ENCODE measurements at regions not wholly inside any gene's neighbourhood (a gene's known extent, or its start where the extent isn't known, plus 50 kb on each side); places are given as distances from the start of the nearest gene placed in this dataset.

DNA sequence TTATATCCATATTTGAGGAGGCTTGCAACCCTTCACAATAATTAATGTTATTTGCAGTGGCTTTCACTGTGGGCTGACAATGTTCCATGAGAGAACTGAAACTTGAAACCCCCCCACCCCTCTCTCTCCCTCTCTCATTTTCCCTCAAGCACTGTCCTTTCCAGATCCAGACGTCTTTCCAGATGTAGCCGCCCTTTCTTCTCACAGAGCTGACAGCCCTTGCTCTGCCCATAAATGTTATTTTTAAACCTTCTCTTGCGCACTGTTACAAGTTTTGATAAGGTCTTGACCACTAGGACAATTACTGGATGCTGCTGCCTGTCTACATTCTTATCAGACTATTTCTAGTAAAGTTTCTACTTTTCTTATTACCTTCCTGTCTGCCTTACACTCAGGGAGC lies 91.4 kb upstream of the LINC00305 start:
- Histone ChIP-seq H3K36me3 (ENCODE audit: control insufficient read depth, low read depth, low read length) (no peaks in the 10 kb centered on the region), H3K27ac (ENCODE audit: low read length) (no peak overlapping the region), H3K9ac (ENCODE audit: low read length) (no peak overlapping the region), H3K4me1 (ENCODE audit: control insufficient read depth, low read depth, low read length) (no peaks in the 10 kb centered on the region), H3K4me3 (ENCODE audit: low read length) (no peak overlapping the region), H3K27me3 (ENCODE audit: control insufficient read depth, insufficient read depth, low read length) (no peaks in the 10 kb centered on the region), H3K9me3 (ENCODE audit: control insufficient read depth, low read depth, low read length) (no peaks in the 10 kb centered on the region)

DNA sequence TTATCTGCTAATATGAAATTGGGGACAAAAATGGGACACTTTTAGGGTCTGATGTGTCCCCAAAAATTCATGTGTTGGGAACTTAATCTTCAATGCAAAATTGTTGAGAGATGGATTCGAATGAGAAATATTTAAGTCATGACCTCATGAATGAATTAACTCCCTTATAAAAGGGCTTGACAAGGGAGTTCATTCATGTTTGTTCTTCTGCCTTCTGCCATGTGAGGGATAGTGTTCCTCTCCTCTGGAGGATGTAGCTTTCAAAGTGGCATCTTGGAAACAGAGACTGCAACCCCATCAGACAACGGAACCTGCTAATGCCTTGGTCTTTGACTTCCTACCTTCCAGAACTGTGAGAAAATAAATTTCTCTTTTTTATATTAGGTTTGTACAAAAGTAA lies 89.2 kb upstream of the LINC00305 start:
- Histone ChIP-seq H3K9ac (ENCODE audit: low read length) (no peak overlapping the region), H3K4me1 (ENCODE audit: control insufficient read depth, low read depth, low read length) (no peaks in the 10 kb centered on the region), H3K4me3 (ENCODE audit: low read length) (no peak overlapping the region), H3K36me3 (ENCODE audit: control insufficient read depth, low read depth, low read length) (no peaks in the 10 kb centered on the region), H3K27me3 (ENCODE audit: control insufficient read depth, insufficient read depth, low read length) (no peaks in the 10 kb centered on the region), H3K27ac (ENCODE audit: low read length) (no peak overlapping the region), H3K9me3 (ENCODE audit: control insufficient read depth, low read depth, low read length) (no peaks in the 10 kb centered on the region)

GRCh38 chr18:64234321-64234720 lies 85.4 kb upstream of the LINC00305 start:
- Histone ChIP-seq H3K36me3 (ENCODE audit: control insufficient read depth, low read depth, low read length) (no peaks in the 10 kb centered on the region), H3K4me1 (ENCODE audit: control insufficient read depth, low read depth, low read length) (no peaks in the 10 kb centered on the region), H3K9ac (ENCODE audit: low read length) (no peak overlapping the region), H3K4me3 (ENCODE audit: low read length) (no peak overlapping the region), H3K27ac (ENCODE audit: low read length) (no peak overlapping the region), H3K27me3 (ENCODE audit: control insufficient read depth, insufficient read depth, low read length) (no peaks in the 10 kb centered on the region), H3K9me3 (ENCODE audit: control insufficient read depth, low read depth, low read length) (peaks cover 7% of the 10 kb centered on the region)

DNA sequence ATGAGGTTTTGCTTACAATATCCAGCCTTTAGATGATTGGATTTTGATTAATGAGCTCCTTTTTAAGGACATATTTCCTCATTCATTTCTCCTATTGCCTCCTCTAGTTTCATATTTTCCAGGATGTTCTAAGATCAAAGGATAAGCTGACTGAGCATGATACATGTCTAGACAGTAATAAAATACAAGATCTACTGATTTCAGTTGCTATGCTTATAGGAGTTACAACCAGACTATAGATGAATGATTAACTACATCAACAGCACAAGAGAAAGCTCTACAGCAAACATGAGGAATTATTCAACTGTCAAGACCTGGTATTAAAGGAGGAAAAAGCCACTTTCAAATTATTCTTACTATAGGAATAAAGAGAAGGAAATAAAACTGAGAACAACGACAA lies 85.0 kb upstream of the LINC00305 start:
- H3K36me3 ChIP-seq (ENCODE audit: control insufficient read depth, low read depth, low read length): no peaks in the 10 kb centered on the region
- H3K9me3 ChIP-seq (ENCODE audit: control insufficient read depth, low read depth, low read length): peaks cover 7% of the 10 kb centered on the region
- no peaks in the 10 kb centered on the region for H3K4me1 ChIP-seq (ENCODE audit: control insufficient read depth, low read depth, low read length)
- H3K27me3 ChIP-seq (ENCODE audit: control insufficient read depth, insufficient read depth, low read length): no peaks in the 10 kb centered on the region
- H3K9ac ChIP-seq (ENCODE audit: low read length): no peak overlapping the region
- H3K27ac ChIP-seq (ENCODE audit: low read length): no peak overlapping the region
- no peak overlapping the region for H3K4me3 ChIP-seq (ENCODE audit: low read length)

DNA sequence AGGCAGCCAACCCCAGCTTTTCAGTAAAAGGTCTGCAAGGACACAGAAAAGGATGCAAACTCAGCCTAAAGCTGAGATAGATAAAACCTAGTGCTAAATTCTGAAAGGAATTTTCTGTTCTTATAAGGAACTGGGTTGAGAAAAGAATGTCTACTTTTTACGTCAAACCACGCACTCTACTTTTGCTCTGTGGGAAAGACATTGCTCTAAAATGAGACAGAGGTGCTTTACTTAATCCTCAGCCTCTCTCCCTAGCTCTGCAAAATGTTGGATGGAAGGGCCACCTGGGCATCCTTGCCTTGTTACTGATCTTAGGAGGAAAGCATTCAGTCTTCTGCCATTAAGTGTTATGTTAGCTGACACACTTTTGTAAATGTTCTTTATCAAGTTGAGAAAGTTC lies 72.1 kb upstream of the LINC00305 start:
- Histone ChIP-seq H3K9ac (ENCODE audit: low read length) (no peak overlapping the region), H3K4me1 (ENCODE audit: control insufficient read depth, low read depth, low read length) (peaks cover 3% of the 10 kb centered on the region), H3K36me3 (ENCODE audit: control insufficient read depth, low read depth, low read length) (no peaks in the 10 kb centered on the region), H3K4me3 (ENCODE audit: low read length) (no peak overlapping the region), H3K27me3 (ENCODE audit: control insufficient read depth, insufficient read depth, low read length) (no peaks in the 10 kb centered on the region), H3K27ac (ENCODE audit: low read length) (no peak overlapping the region), H3K9me3 (ENCODE audit: control insufficient read depth, low read depth, low read length) (no peaks in the 10 kb centered on the region)

GRCh38 chr18:64219517-64219916 lies 70.6 kb upstream of the LINC00305 start:
- H3K4me3 ChIP-seq (ENCODE audit: low read length): no peak overlapping the region
- no peak overlapping the region for H3K27ac ChIP-seq (ENCODE audit: low read length)
- H3K36me3 ChIP-seq (ENCODE audit: control insufficient read depth, low read depth, low read length): no peaks in the 10 kb centered on the region
- H3K27me3 ChIP-seq (ENCODE audit: control insufficient read depth, insufficient read depth, low read length): no peaks in the 10 kb centered on the region
- H3K4me1 ChIP-seq (ENCODE audit: control insufficient read depth, low read depth, low read length): peaks cover 3% of the 10 kb centered on the region
- no peaks in the 10 kb centered on the region for H3K9me3 ChIP-seq (ENCODE audit: control insufficient read depth, low read depth, low read length)
- no peak overlapping the region for H3K9ac ChIP-seq (ENCODE audit: low read length)

- Histone ChIP-seq H3K9ac (ENCODE audit: low read length) (no peak overlapping the region), H3K27me3 (ENCODE audit: control insufficient read depth, insufficient read depth, low read length) (no peaks in the 10 kb centered on the region), H3K27ac (ENCODE audit: low read length) (no peak overlapping the region), H3K4me3 (ENCODE audit: low read length) (no peak overlapping the region), H3K9me3 (ENCODE audit: control insufficient read depth, low read depth, low read length) (no peaks in the 10 kb centered on the region), H3K4me1 (ENCODE audit: control insufficient read depth, low read depth, low read length) (peaks cover 8% of the 10 kb centered on the region), H3K36me3 (ENCODE audit: control insufficient read depth, low read depth, low read length) (no peaks in the 10 kb centered on the region)
Measured at GRCh38 chr18:64210401-64210949, 61.6 kb upstream of the LINC00305 start.

GRCh38 chr18:64208516-64208915 lies 59.6 kb upstream of the LINC00305 start:
- Histone ChIP-seq H3K9ac (ENCODE audit: low read length) (no peak overlapping the region), H3K9me3 (ENCODE audit: control insufficient read depth, low read depth, low read length) (no peaks in the 10 kb centered on the region), H3K4me1 (ENCODE audit: control insufficient read depth, low read depth, low read length) (peaks cover 13% of the 10 kb centered on the region), H3K36me3 (ENCODE audit: control insufficient read depth, low read depth, low read length) (no peaks in the 10 kb centered on the region), H3K4me3 (ENCODE audit: low read length) (no peak overlapping the region), H3K27ac (ENCODE audit: low read length) (no peak overlapping the region), H3K27me3 (ENCODE audit: control insufficient read depth, insufficient read depth, low read length) (no peaks in the 10 kb centered on the region)

DNA sequence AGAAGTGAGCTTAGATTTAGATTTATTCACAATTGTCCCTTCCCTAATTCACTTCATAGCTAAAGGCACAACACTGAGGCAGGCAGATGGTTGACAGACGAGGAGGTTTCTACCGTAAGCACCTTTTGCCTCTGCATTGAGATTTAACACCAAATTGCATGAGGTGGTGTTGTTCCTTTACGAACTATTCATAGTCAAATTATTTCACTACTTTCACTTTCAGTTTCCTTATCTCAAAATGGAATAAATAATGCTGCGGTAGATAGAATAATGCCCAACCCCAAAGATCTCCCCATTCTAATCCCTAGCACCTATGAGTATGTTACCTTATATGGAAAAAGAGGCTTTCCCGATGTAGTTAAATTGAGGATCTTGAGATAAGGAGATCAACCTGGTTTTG lies 58.9 kb upstream of the LINC00305 start:
- Histone ChIP-seq H3K27ac (ENCODE audit: low read length) (no peak overlapping the region), H3K9ac (ENCODE audit: low read length) (no peak overlapping the region)

GRCh38 chr18:64203295-64203694 lies 54.4 kb upstream of the LINC00305 start:
- H3K4me1 ChIP-seq (ENCODE audit: control insufficient read depth, low read depth, low read length): peaks cover 27% of the 10 kb centered on the region
- no peaks in the 10 kb centered on the region for H3K9me3 ChIP-seq (ENCODE audit: control insufficient read depth, low read depth, low read length)
- no peak overlapping the region for H3K27ac ChIP-seq (ENCODE audit: low read length)
- H3K9ac ChIP-seq (ENCODE audit: low read length): no peak overlapping the region
- no peak overlapping the region for H3K4me3 ChIP-seq (ENCODE audit: low read length)
- no peaks in the 10 kb centered on the region for H3K36me3 ChIP-seq (ENCODE audit: control insufficient read depth, low read depth, low read length)
- no peaks in the 10 kb centered on the region for H3K27me3 ChIP-seq (ENCODE audit: control insufficient read depth, insufficient read depth, low read length)

More for the DNA sequence above, 58.9 kb upstream of the LINC00305 start:
- H3K4me1 ChIP-seq (ENCODE audit: control insufficient read depth, low read depth, low read length): peaks cover 17% of the 10 kb centered on the region
- no peak overlapping the region for H3K4me3 ChIP-seq (ENCODE audit: low read length)
- H3K9me3 ChIP-seq (ENCODE audit: control insufficient read depth, low read depth, low read length): no peaks in the 10 kb centered on the region
- H3K27me3 ChIP-seq (ENCODE audit: control insufficient read depth, insufficient read depth, low read length): no peaks in the 10 kb centered on the region
- no peaks in the 10 kb centered on the region for H3K36me3 ChIP-seq (ENCODE audit: control insufficient read depth, low read depth, low read length)

DNA sequence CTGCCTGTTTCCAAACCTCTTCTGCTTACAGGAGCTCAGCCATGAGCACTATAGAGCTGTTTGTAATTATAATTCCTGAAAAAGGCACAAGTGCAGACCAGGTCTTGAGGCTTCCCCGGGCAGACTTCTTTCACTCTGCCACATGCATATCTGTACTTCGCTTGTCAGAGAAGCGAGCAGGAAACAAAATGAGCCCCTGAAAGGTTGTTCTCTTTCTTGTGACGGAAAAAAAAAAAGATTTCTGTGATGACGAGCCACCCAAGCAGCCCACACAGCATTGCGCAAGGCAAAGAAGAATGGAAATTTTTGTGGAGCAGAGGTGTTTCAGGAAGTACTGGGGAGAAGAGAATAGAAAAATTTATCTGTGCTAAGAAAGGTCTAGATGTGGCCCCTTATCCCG lies 54.0 kb upstream of the LINC00305 start:
- no peaks in the 10 kb centered on the region for H3K36me3 ChIP-seq (ENCODE audit: control insufficient read depth, low read depth, low read length)
- H3K27ac ChIP-seq (ENCODE audit: low read length): no peak overlapping the region
- no peaks in the 10 kb centered on the region for H3K27me3 ChIP-seq (ENCODE audit: control insufficient read depth, insufficient read depth, low read length)
- H3K4me3 ChIP-seq (ENCODE audit: low read length): no peak overlapping the region
- no peaks in the 10 kb centered on the region for H3K9me3 ChIP-seq (ENCODE audit: control insufficient read depth, low read depth, low read length)
- H3K9ac ChIP-seq (ENCODE audit: low read length): no peak overlapping the region
- peaks cover 27% of the 10 kb centered on the region for H3K4me1 ChIP-seq (ENCODE audit: control insufficient read depth, low read depth, low read length)

DNA sequence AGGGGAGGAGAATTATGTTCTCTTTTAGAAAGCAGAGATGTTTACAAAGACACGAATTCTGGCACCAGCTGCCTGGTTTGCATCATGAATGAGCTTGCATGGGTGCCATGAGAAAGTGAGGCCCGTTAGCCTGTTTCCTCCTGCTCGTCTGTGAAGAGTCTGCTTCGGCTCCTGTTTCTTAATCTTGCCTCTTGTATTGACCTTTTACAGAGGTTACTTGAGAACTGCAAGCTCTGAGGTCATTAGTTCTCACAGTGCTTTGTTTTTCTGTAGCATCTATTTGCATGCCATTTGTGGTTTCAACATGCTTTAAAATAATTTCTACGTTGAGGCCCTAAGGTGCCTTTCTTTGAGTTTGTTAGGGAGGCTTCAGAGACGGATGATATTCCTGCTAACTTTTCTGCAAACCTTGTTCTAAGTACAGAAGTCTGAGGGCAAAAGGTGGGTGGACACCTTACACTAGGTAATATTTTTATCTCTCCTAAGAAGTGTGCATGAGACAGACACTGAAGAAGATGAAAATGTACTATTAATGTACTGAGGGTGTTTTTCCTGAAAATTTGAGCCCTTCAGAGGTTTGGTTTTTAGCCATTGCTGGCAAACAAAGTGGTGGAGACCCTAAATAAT lies 53.4 kb upstream of the LINC00305 start:
- no peaks in the 10 kb centered on the region for H3K9me3 ChIP-seq (ENCODE audit: control insufficient read depth, low read depth, low read length)
- H3K4me3 ChIP-seq (ENCODE audit: low read length): no peak overlapping the region
- H3K4me1 ChIP-seq (ENCODE audit: control insufficient read depth, low read depth, low read length): peaks cover 27% of the 10 kb centered on the region
- H3K9ac ChIP-seq (ENCODE audit: low read length): no peak overlapping the region
- H3K36me3 ChIP-seq (ENCODE audit: control insufficient read depth, low read depth, low read length): no peaks in the 10 kb centered on the region
- no peaks in the 10 kb centered on the region for H3K27me3 ChIP-seq (ENCODE audit: control insufficient read depth, insufficient read depth, low read length)
- no peak overlapping the region for H3K27ac ChIP-seq (ENCODE audit: low read length)
